Heart left ventricle (tissue), 16 donors: ENCODE measurements at regions not wholly inside any gene's neighbourhood (a gene's known extent, or its start where the extent isn't known, plus 50 kb on each side); places are given as distances from the start of the nearest gene placed in this dataset.

Source experiments
- ATAC-seq, 4 donors: fragments of 200-7000 bp; cut with Tn5 transposase; one replicate each; pipeline ENCODE4 v1.9.1; 2020 to 2022; ENCODE audit warnings: moderate library complexity in 4 of 4, mild to moderate bottlenecking in 3 of 4, moderate number of reproducible peaks in 1 of 4
- DNase-seq, 5 donors: peaks; one replicate each; pipeline ENCODE4 v3.0.0-alpha.2; 2020
- H3K27ac ChIP-seq, 12 donors: fragments of 200-600 bp; sonication (generic) in 4 of 12; one replicate each; pipeline versions ENCODE4 v1.5.0 to v1.8.0; 2016 to 2022; ENCODE audit warnings: mild to moderate bottlenecking in 2 of 12
- H3K27me3 ChIP-seq, 9 donors: fragments of 200-600 bp; sonication (generic) in 2 of 9; one replicate each; pipeline versions ENCODE4 v1.5.1 to v1.8.0; 2016 to 2022; ENCODE audit warnings: mild to moderate bottlenecking in 3 of 9
- H3K36me3 ChIP-seq, 9 donors: fragments of 200-600 bp; sonication (generic) in 2 of 9; one replicate each; pipeline versions ENCODE4 v1.5.0 to v1.8.0; 2018 to 2022; ENCODE audit warnings: mild to moderate bottlenecking in 2 of 9
- H3K4me1 ChIP-seq, 12 donors: fragments of 200-600 bp; sonication (generic) in 4 of 12; one replicate each; pipeline versions ENCODE4 v1.5.0 to v1.8.0; 2016 to 2022; ENCODE audit warnings: mild to moderate bottlenecking in 3 of 12
- H3K4me3 ChIP-seq, 12 donors: fragments of 200-600 bp; sonication (generic) in 4 of 12; one replicate each; pipeline versions ENCODE4 v1.5.0 to v1.8.0; 2017 to 2022; ENCODE audit warnings: mild to moderate bottlenecking in 9 of 12, moderate library complexity in 4 of 12
- H3K9me3 ChIP-seq, 12 donors: fragments of 200-600 bp; sonication (generic) in 4 of 12; one replicate each; pipeline versions ENCODE4 v1.5.0 to v1.8.0; 2016 to 2022; ENCODE audit warnings: mild to moderate bottlenecking in 1 of 12
- POLR2A ChIP-seq, 2 donors: fragments of 450-650 bp; IDR thresholded peaks; one replicate each; pipeline ENCODE4 v1.6.1; 2017; ENCODE audit warnings: antibody characterized with exemption in 2 of 2, mild to moderate bottlenecking in 2 of 2, moderate library complexity in 2 of 2
- WGBS, 4 donors: extraction: QIAGEN DNeasy Blood & Tissue Kit in 2 of 4; methylation state at CpG; one replicate each; pipeline versions ENCODE4 v1.1.5 to v1.1.7; 2013 to 2018; 5-methylcytosine and 5-hydroxymethylcytosine counted together
- intact Hi-C, 10 donors: fragments of 100-400 bp; cut with DNase I; formaldehyde crosslinking; loops; one replicate each; pipeline versions ENCODE4 v1.11.1 to v1.14.2; 2022
- TF ChIP-seq, protein P1 (sequence below), 12 donors: fragments of 200-600 bp; sonication (generic) in 4 of 12; IDR thresholded peaks; one replicate each; pipeline versions ENCODE4 v1.5.0 to v1.8.0; 2018 to 2022; ENCODE audit warnings: antibody characterized with exemption in 12 of 12, mild to moderate bottlenecking in 5 of 12
- donor health status: ischemic (EF 13 %, LVEDD 7.1; RV severe dilation, severe dysfunction).
- donor health status: healthy with polysubstance abuse.
- donor health status: DM: no; HTN: yes; CAD: no.
- donor health status: DM: no; HTN: no; CAD: no.
- donor health status: ischemic (EF 25% LVEDD 6.9; RV normal size, moderate dysfunction).
- donor health status: ischemic (EF 25% LVEDD 5.7; RV mildly dilated, moderate dysfunction).
- donor health status: healthy.
- donor health status: DM: yes; HTN: yes; CAD: no.
- donor health status: ischemic (EF 35%, LVEDD 5.7; RV mildly dilated, moderate dysfunction).
- donor health status: nonischemic (EF 11% LVEDD 7.7; RV severe dilation, severe dysfunction).
- donor health status: DM: yes; HTN: yes; CAD: no.
- donor health status: PGD.
- donor health status: ischemic (EF 29% LVEDD 5.4; RV normal size, mild dysfunction).
- donor health status: nonischemic (EF 23%, LVEDD 6.1; RV moderate dilation, normal function).

DNA sequence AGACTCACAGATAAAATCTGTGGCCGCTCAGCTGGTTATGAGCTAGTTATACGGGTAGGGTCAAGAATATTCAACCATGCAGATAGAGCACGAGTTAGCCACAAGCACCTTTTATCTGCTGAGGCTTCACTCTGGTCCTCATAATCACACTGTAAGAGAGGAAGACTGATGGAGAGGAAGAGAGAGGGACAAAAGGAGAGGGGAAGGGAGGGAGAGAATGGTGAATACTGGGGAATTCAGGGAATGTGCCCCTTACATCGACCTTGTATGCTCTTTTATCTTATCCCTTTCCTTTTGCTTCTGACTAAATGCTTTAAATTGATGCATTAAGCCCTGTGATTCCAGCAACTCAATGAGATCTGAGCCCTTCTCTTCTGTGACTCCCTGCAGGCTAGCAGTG lies 333.1 kb downstream of the DSEL start:
- no peaks in the 10 kb centered on the region for H3K27me3 ChIP-seq
- no peaks in the 10 kb centered on the region for H3K4me1 ChIP-seq
- TF ChIP-seq POLR2A (IDR thresholded peaks at IDR 0.05): no peak
- no peaks in the 10 kb centered on the region for H3K36me3 ChIP-seq
- no peak overlapping the region for H3K4me3 ChIP-seq
- 41 to 53% (median 52%) methylated on average over 4 of the region's 4 CpGs for WGBS, 4 donors
- DNase-seq (no peak), ATAC-seq (no peak)
- intact Hi-C loops: no loop called here
- no peaks in the 10 kb centered on the region for H3K9me3 ChIP-seq
- H3K27ac ChIP-seq: no peak overlapping the region

DNA sequence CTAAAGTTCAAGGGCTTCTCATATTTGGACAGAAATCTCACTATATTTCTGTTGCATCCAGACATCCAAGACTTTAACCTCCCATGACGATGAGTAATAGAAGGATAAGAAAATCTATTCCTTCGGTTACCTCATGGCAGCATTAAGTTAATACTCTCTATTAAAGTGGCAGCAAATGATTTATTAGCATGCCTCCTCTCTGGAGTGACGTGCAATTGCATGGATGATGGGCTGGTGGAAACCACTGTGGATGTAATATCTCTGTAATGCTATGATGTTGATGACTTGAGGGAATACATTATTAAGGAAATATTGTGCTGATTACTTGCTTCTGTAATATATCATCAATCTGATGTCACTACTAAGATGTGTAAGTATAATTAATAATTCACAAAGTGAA lies 336.8 kb downstream of the DSEL start:
- intact Hi-C loops: no loop called here
- no peaks in the 10 kb centered on the region for H3K9me3 ChIP-seq
- ATAC-seq (no peak), DNase-seq (no peak)
- TF ChIP-seq, protein P1, sequence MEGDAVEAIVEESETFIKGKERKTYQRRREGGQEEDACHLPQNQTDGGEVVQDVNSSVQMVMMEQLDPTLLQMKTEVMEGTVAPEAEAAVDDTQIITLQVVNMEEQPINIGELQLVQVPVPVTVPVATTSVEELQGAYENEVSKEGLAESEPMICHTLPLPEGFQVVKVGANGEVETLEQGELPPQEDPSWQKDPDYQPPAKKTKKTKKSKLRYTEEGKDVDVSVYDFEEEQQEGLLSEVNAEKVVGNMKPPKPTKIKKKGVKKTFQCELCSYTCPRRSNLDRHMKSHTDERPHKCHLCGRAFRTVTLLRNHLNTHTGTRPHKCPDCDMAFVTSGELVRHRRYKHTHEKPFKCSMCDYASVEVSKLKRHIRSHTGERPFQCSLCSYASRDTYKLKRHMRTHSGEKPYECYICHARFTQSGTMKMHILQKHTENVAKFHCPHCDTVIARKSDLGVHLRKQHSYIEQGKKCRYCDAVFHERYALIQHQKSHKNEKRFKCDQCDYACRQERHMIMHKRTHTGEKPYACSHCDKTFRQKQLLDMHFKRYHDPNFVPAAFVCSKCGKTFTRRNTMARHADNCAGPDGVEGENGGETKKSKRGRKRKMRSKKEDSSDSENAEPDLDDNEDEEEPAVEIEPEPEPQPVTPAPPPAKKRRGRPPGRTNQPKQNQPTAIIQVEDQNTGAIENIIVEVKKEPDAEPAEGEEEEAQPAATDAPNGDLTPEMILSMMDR (IDR thresholded peaks at IDR 0.05): no peak
- no peak for TF ChIP-seq POLR2A (IDR thresholded peaks at IDR 0.05)
- no peak overlapping the region for H3K4me3 ChIP-seq
- H3K27ac ChIP-seq: no peak overlapping the region
- 48 to 65% (median 64%) methylated on average over 3 of the region's 3 CpGs for WGBS, 4 donors
- H3K4me1 ChIP-seq: no peaks in the 10 kb centered on the region
- H3K36me3 ChIP-seq: no peaks in the 10 kb centered on the region
- H3K27me3 ChIP-seq: no peaks in the 10 kb centered on the region

DNA sequence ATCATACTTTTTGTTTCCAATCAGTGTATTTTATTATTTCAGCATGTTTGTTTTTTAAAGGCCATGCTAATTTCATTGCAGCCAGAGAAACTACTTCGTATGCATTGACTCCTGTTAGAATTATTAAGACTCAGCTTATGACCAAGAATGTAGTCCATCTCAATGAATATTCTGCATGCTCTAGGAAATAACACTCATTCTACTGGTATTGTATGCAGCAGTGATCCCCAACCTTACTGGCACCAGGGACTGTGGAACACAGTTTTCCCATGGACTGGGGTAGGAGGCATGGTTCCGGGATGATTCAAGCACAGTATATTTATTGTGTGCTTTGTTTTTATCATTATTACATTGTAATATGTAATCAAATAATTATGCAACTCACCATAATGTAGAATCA lies 356.9 kb downstream of the DSEL start:
- no peak overlapping the region for H3K4me3 ChIP-seq
- TF ChIP-seq, protein P1 (IDR thresholded peaks at IDR 0.05): no peak
- no peak for TF ChIP-seq POLR2A (IDR thresholded peaks at IDR 0.05)
- no peaks in the 10 kb centered on the region for H3K36me3 ChIP-seq
- H3K4me1 ChIP-seq: no peaks in the 10 kb centered on the region
- H3K9me3 ChIP-seq: peaks cover 0 to 8% (median 0%) of the 10 kb centered on the region in 12 donors
- DNase-seq: no peak
- no peak for ATAC-seq
- 88 to 92% (median 89%) methylated on average over 2 of the region's 2 CpGs for WGBS, 4 donors
- intact Hi-C loops: no loop called here
- H3K27me3 ChIP-seq: no peaks in the 10 kb centered on the region
- H3K27ac ChIP-seq: no peak overlapping the region

DNA sequence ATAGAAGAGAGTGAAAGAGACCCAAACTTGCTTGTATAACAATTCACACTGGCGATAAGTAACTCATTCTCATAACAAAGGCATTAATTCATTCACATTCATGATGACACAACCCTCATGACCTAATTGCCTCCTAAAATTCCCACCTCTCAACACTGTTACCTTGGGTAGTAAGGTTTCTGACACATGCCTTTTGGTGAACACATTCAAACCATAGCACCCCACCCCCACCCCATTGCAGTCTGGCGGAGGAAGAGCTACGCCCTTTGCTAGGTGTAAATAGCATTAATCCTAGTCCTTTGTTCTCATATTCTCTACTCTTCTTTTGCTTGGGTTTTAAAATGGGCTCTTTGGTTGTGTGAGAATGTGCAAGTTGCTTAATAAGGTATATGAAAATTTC lies 361.5 kb downstream of the DSEL start:
- DNase-seq: no peak
- Histone ChIP-seq H3K36me3 (no peaks in the 10 kb centered on the region), H3K4me3 (no peak overlapping the region), H3K27ac (no peak overlapping the region), H3K9me3 (no peaks in the 10 kb centered on the region), H3K27me3 (no peaks in the 10 kb centered on the region), H3K4me1 (no peaks in the 10 kb centered on the region)
- intact Hi-C loops: no loop called here
- no peak for ATAC-seq
- TF ChIP-seq, protein P1 (IDR thresholded peaks at IDR 0.05): no peak
- TF ChIP-seq POLR2A (IDR thresholded peaks at IDR 0.05): no peak
- 91 to 94% (median 92%) methylated on average over 3 of the region's 3 CpGs for WGBS, 4 donors

DNA sequence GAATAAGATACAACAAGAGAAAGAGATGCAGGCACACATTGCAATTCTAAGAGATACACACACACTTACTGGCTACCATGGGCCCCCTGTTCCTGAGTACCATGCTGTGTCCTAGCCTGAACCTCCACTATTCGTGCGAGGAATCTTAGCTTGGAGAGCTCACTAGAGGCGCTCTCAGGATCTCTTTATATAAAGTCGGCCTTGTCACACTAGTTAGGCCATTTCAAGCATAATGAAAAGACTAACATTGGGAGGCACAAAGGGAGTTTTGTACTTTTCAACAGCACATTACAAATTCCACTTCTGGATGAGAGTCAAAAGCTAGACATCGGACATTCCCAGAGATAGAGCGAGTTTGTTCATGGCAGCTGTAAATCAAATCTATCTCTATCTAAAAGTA lies 365.2 kb downstream of the DSEL start:
- intact Hi-C loops: no loop called here
- Histone ChIP-seq H3K27me3 (no peaks in the 10 kb centered on the region), H3K27ac (no peak overlapping the region), H3K9me3 (no peaks in the 10 kb centered on the region), H3K4me1 (no peaks in the 10 kb centered on the region), H3K4me3 (no peak overlapping the region), H3K36me3 (no peaks in the 10 kb centered on the region)
- TF ChIP-seq, protein P1 (IDR thresholded peaks at IDR 0.05): no peak
- TF ChIP-seq POLR2A (IDR thresholded peaks at IDR 0.05): no peak
- DNase-seq: no peak
- WGBS, 4 donors: 77 to 83% (median 79%) methylated on average over 6 of the region's 6 CpGs
- ATAC-seq: no peak
